CD4-positive, alpha-beta T cell (primary cell): ENCODE measurements at regions not wholly inside any gene's neighbourhood (a gene's known extent, or its start where the extent isn't known, plus 50 kb on each side); places are given as distances from the start of the nearest gene placed in this dataset.

Experiments used
- ATAC-seq: fragments of 200-7000 bp; cut with Tn5 transposase; one replicate; pipeline ENCODE4 v1.10.0; 2022; ENCODE audit warnings: mild to moderate bottlenecking; ENCODE audit not compliant: poor library complexity
- CTCF ChIA-PET: fragments of 350-600 bp; sonication (Branson Sonifier 250); formaldehyde crosslinking; loops from one replicate; lab custom pipeline; 2021; ENCODE audit warnings: antibody characterized with exemption, inconsistent platforms; lab: Charles Lee
- POLR2A ChIA-PET: fragments of 350-600 bp; sonication (Branson Sonifier 250); formaldehyde crosslinking; loops from one replicate; lab custom pipeline; 2021; ENCODE audit warnings: antibody characterized with exemption, inconsistent platforms; lab: Charles Lee
- DNase-seq, 14 experiments: peaks; one replicate each; pipeline ENCODE4 v3.0.0-alpha.2; 2013 to 2020; ENCODE audit warnings: mixed read lengths in 2 of 14
- H3K27ac ChIP-seq, 2 donors: one replicate each; pipeline versions ENCODE4 v1.5.1 to v1.7.0; 2013; ENCODE audit warnings: low read length in 2 of 2, low read depth in 1 of 2, mild to moderate bottlenecking in 1 of 2
- H3K27me3 ChIP-seq, 2 experiments: 1 replicate in 1 of 2; 2 replicates in 1 of 2; pipeline versions ENCODE4 v1.6.1 to v1.7.0; 2013; ENCODE audit warnings: low read length in 2 of 2, control low read depth in 1 of 2, mild to moderate bottlenecking in 1 of 2, moderate library complexity in 1 of 2; ENCODE audit not compliant: insufficient read depth in 2 of 2, control insufficient read depth in 1 of 2
- H3K36me3 ChIP-seq: one replicate; pipeline ENCODE4 v1.6.1; 2013; ENCODE audit warnings: low read length, control low read depth; ENCODE audit not compliant: insufficient read depth
- H3K4me1 ChIP-seq: one replicate; pipeline ENCODE4 v1.6.1; 2013; ENCODE audit warnings: low read length, control low read depth; ENCODE audit not compliant: insufficient read depth
- H3K4me3 ChIP-seq: one replicate; pipeline ENCODE4 v1.5.1; 2013; ENCODE audit warnings: mild to moderate bottlenecking, low read length, moderate library complexity
- H3K9me3 ChIP-seq, 2 experiments: 1 replicate in 1 of 2; 2 replicates in 1 of 2; pipeline versions ENCODE4 v1.6.1 to v1.7.0; 2013; ENCODE audit warnings: low read length in 2 of 2, mild to moderate bottlenecking in 2 of 2, control low read depth in 1 of 2, moderate library complexity in 1 of 2; ENCODE audit not compliant: control insufficient read depth in 1 of 2, insufficient read depth in 1 of 2
- H3K27ac Mint-ChIP-seq: one replicate; pipeline ENCODE4 v1.8.0; 2020; ENCODE audit warnings: mixed read lengths
- H3K27me3 Mint-ChIP-seq: one replicate; pipeline ENCODE4 v1.8.0; 2021; ENCODE audit warnings: mixed read lengths
- H3K36me3 Mint-ChIP-seq: one replicate; pipeline ENCODE4 v1.8.0; 2021; ENCODE audit warnings: low read depth, mixed read lengths
- H3K4me1 Mint-ChIP-seq: one replicate; pipeline ENCODE4 v1.8.0; 2021; ENCODE audit warnings: low read depth, mixed read lengths
- H3K4me3 Mint-ChIP-seq: one replicate; pipeline ENCODE4 v1.8.0; 2020; ENCODE audit warnings: mild to moderate bottlenecking, mixed read lengths
- H3K9me3 Mint-ChIP-seq: one replicate; pipeline ENCODE4 v1.8.0; 2020; ENCODE audit warnings: mixed read lengths
- CTCF ChIP-seq: fragments of 200-600 bp; IDR thresholded peaks from one replicate; pipeline ENCODE4 v1.8.0; 2022; ENCODE audit warnings: antibody characterized with exemption, mild to moderate bottlenecking
- intact Hi-C, 2 experiments: fragments of 100-400 bp; cut with DNase I in 1 of 2; cut with micrococcal nuclease in 1 of 2; formaldehyde crosslinking; loops; one replicate each; pipeline versions ENCODE4 v1.15.1 to v1.9.0; 2023 to 2025; cut with DNase I, micrococcal nuclease

GRCh38 chr6:109240370-109241084, 141.7 kb downstream of the CD164 start:
- ATAC-seq (no peak), DNase-seq (no peak)
- no peak overlapping the region for H3K4me3 ChIP-seq
- peaks cover 2% of the 10 kb centered on the region for H3K9me3 Mint-ChIP-seq
- peaks cover 14% of the 10 kb centered on the region for H3K4me1 ChIP-seq
- intact Hi-C loops, result no loop called here
- H3K27me3 Mint-ChIP-seq, result no peaks in the 10 kb centered on the region
- H3K4me3 Mint-ChIP-seq, result no peak overlapping the region
- no peak overlapping the region for H3K27ac Mint-ChIP-seq
- H3K27ac ChIP-seq, result no peak overlapping the region
- H3K27me3 ChIP-seq, result no peaks in the 10 kb centered on the region
- H3K9me3 ChIP-seq, result no peaks in the 10 kb centered on the region
- H3K36me3 Mint-ChIP-seq, result no peaks in the 10 kb centered on the region
- ChIA-PET CTCF (no interaction called here), POLR2A (no interaction called here)
- no peak for TF ChIP-seq CTCF
- H3K4me1 Mint-ChIP-seq, result peaks cover 14% of the 10 kb centered on the region
- no peaks in the 10 kb centered on the region for H3K36me3 ChIP-seq

GRCh38 chr6:109239651-109240321, 142.5 kb downstream of the CD164 start:
- CTCF ChIA-PET, result no interaction called here
- Histone ChIP-seq H3K27ac (no peak overlapping the region), H3K4me3 (no peak overlapping the region), H3K4me1 (peaks cover 14% of the 10 kb centered on the region), H3K27me3 (no peaks in the 10 kb centered on the region), H3K36me3 (no peaks in the 10 kb centered on the region), H3K9me3 (no peaks in the 10 kb centered on the region)
- no peaks in the 10 kb centered on the region for H3K27me3 Mint-ChIP-seq
- intact Hi-C loops, result no loop called here
- H3K27ac Mint-ChIP-seq, result no peak overlapping the region
- TF ChIP-seq CTCF, result no peak
- peaks cover 14% of the 10 kb centered on the region for H3K4me1 Mint-ChIP-seq
- no peaks in the 10 kb centered on the region for H3K36me3 Mint-ChIP-seq
- POLR2A ChIA-PET, result no interaction called here
- no peak overlapping the region for H3K4me3 Mint-ChIP-seq
- peaks cover 2% of the 10 kb centered on the region for H3K9me3 Mint-ChIP-seq
- no peak for ATAC-seq
- DNase-seq, result no peak

- Mint-ChIP-seq H3K4me1 (peaks cover 8% of the 10 kb centered on the region), H3K27me3 (no peaks in the 10 kb centered on the region), H3K9me3 (no peaks in the 10 kb centered on the region), H3K4me3 (no peak overlapping the region), H3K36me3 (no peaks in the 10 kb centered on the region), H3K27ac (no peak overlapping the region)
- no peak for TF ChIP-seq CTCF
- Histone ChIP-seq H3K4me3 (no peak overlapping the region), H3K27me3 (no peaks in the 10 kb centered on the region), H3K4me1 (peaks cover 14% of the 10 kb centered on the region), H3K36me3 (no peaks in the 10 kb centered on the region), H3K27ac (no peak overlapping the region), H3K9me3 (no peaks in the 10 kb centered on the region)
- ChIA-PET CTCF (no interaction called here), POLR2A (interaction anchor here (0.6 kb wide), 1 partner anchor 20 kb away, joined by 3 read pairs; no protein-coding TSS in a partner anchor)
- DNase-seq (peak in 1 of 14 experiments; percentile 16), ATAC-seq (no peak)
- intact Hi-C loops, result no loop called here
Observed at GRCh38 chr6:109239160-109239559, 143.1 kb downstream of the CD164 start.
